Mucosa of descending colon (tissue), 3 donors: ENCODE measurements at regions not wholly inside any gene's neighbourhood (a gene's known extent, or its start where the extent isn't known, plus 50 kb on each side); places are given as distances from the start of the nearest gene placed in this dataset.
"Not testable (repeated sequence)": the region's sequence is repeated elsewhere in the genome, so short reads cannot be mapped to it uniquely, and the experiment has no call there.

Source experiments
- ATAC-seq: fragments of 200-7000 bp; cut with Tn5 transposase; one replicate; pipeline ENCODE4 v1.9.1; 2020; ENCODE audit warnings: mild to moderate bottlenecking, moderate library complexity
- DNase-seq, 3 donors: peaks; one replicate each; pipeline ENCODE4 v3.0.0-alpha.2; 2020
- H3K36me3 ChIP-seq: fragments of 200-600 bp; one replicate; pipeline ENCODE4 v1.8.0; 2021; ENCODE audit warnings: low read depth, mild to moderate bottlenecking
- H3K4me1 ChIP-seq: fragments of 200-600 bp; one replicate; pipeline ENCODE4 v1.8.0; 2021; ENCODE audit warnings: low read depth, mild to moderate bottlenecking
- H3K4me3 ChIP-seq: fragments of 200-600 bp; one replicate; pipeline ENCODE4 v1.8.0; 2021; ENCODE audit warnings: mild to moderate bottlenecking
- H3K9me3 ChIP-seq: fragments of 200-600 bp; one replicate; pipeline ENCODE4 v1.8.0; 2021; ENCODE audit warnings: mild to moderate bottlenecking
- CTCF ChIP-seq: fragments of 200-600 bp; IDR thresholded peaks from one replicate; pipeline ENCODE4 v1.8.0; 2022; ENCODE audit warnings: antibody characterized with exemption, mild to moderate bottlenecking
- intact Hi-C, 2 donors: fragments of 100-400 bp; cut with DNase I in 1 of 2; cut with micrococcal nuclease in 1 of 2; formaldehyde crosslinking; loops; one replicate each; pipeline versions ENCODE4 v1.11.0 to v1.11.1; 2022; cut with DNase I, micrococcal nuclease
- donor health status: DM: no; HTN: no; CAD: no; lungs with moderate emphysema.
- donor health status: DM: no; HTN: no; CAD: no.
- donor health status: DM: no; HTN: yes; CAD: no.

- H3K9me3 ChIP-seq, H3K4me1 ChIP-seq, DNase-seq, ATAC-seq, intact Hi-C loops, H3K36me3 ChIP-seq, H3K4me3 ChIP-seq: not testable (repeated sequence)
Observed at GRCh38 chr17:45605751-45606150, 115.2 kb upstream of the PLEKHM1 start.

GRCh38 chr17:45619984-45620405 is 129.5 kb upstream of the PLEKHM1 start:
- peak overlapping the region; percentile 46 for H3K4me3 ChIP-seq
- peak; percentile 78 to 95 (median 89) for DNase-seq
- intact Hi-C loops, H3K4me1 ChIP-seq, H3K9me3 ChIP-seq, H3K36me3 ChIP-seq: not testable (repeated sequence)
- ATAC-seq = peak; percentile 100

- H3K4me3 ChIP-seq = peak overlapping the region; percentile 46
- DNase-seq, H3K4me1 ChIP-seq, intact Hi-C loops, H3K9me3 ChIP-seq, H3K36me3 ChIP-seq: not testable (repeated sequence)
- ATAC-seq = peak; percentile 63
Observed at GRCh38 chr17:45620468-45620867, 129.9 kb upstream of the PLEKHM1 start.

- H3K4me3 ChIP-seq, ATAC-seq, H3K36me3 ChIP-seq, H3K9me3 ChIP-seq, intact Hi-C loops, DNase-seq, H3K4me1 ChIP-seq: not testable (repeated sequence)
Observed at GRCh38 chr17:45621087-45621486, 130.6 kb upstream of the PLEKHM1 start.

GRCh38 chr17:45622295-45622694 is 131.8 kb upstream of the PLEKHM1 start:
- peak; percentile 48 for ATAC-seq
- H3K4me1 ChIP-seq, H3K36me3 ChIP-seq, H3K9me3 ChIP-seq, H3K4me3 ChIP-seq, DNase-seq, intact Hi-C loops: not testable (repeated sequence)

- Histone ChIP-seq H3K4me3 (no peak overlapping the region), H3K4me1 (no peaks in the 10 kb centered on the region), H3K36me3 (peaks cover 3% of the 10 kb centered on the region), H3K9me3 (no peaks in the 10 kb centered on the region)
- TF ChIP-seq CTCF = no peak
- no peak for DNase-seq
- no peak for ATAC-seq
- intact Hi-C loops = no loop called here
Observed at GRCh38 chr17:45628019-45628418, 137.5 kb upstream of the PLEKHM1 start.

- ATAC-seq (no peak), DNase-seq (no peak)
- intact Hi-C loops = no loop called here
- H3K4me3 ChIP-seq = no peak overlapping the region
- H3K4me1 ChIP-seq = no peaks in the 10 kb centered on the region
- no peaks in the 10 kb centered on the region for H3K9me3 ChIP-seq
- TF ChIP-seq CTCF = no peak
- peaks cover 3% of the 10 kb centered on the region for H3K36me3 ChIP-seq
Observed at GRCh38 chr17:45631941-45632340, 141.4 kb upstream of the PLEKHM1 start.

- no peak for TF ChIP-seq CTCF
- Histone ChIP-seq H3K36me3 (no peaks in the 10 kb centered on the region), H3K9me3 (no peaks in the 10 kb centered on the region), H3K4me3 (no peak overlapping the region), H3K4me1 (no peaks in the 10 kb centered on the region)
- no peak for DNase-seq
- intact Hi-C loops = no loop called here
- ATAC-seq = no peak
Observed at GRCh38 chr17:45639297-45639849, 144.7 kb upstream of the CRHR1 start.
